GM12874 (cell line): ENCODE measurements at regions not wholly inside any gene's neighbourhood (a gene's known extent, or its start where the extent isn't known, plus 50 kb on each side); places are given as distances from the start of the nearest gene placed in this dataset.

Source experiments
- CTCF ChIP-seq: IDR thresholded peaks from 2 replicates; pipeline ENCODE4 v1.5.1; 2011; ENCODE audit warnings: low read depth, mild to moderate bottlenecking, control low read depth, low read length, moderate library complexity; ENCODE audit not compliant: insufficient read depth

DNA sequence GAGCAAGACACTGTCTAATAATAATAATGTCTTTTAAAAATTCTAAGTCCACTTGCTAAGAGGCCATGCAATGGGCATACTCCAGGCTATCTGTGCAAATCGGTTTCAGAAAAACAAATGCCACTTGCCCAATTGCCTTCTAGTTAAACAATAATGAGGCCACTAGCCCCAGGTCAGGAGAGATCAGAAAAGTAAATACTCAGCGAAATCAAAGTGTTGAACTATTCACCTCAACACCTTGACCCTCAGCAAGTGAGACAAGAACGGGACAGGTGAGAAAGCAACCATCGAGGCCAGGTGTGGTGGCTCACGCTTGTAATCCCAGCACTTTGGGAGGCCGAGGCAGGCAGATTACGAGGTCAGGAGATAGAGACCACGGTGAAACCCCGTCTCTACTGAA is 72.3 kb upstream of the SYN3 start:
- no peak for TF ChIP-seq CTCF

GRCh38 chr22:33129621-33130020 is 71.4 kb upstream of the SYN3 start:
- TF ChIP-seq CTCF = no peak

- no peak for TF ChIP-seq CTCF
Observed at GRCh38 chr22:33126881-33127280, 68.7 kb upstream of the SYN3 start.

DNA sequence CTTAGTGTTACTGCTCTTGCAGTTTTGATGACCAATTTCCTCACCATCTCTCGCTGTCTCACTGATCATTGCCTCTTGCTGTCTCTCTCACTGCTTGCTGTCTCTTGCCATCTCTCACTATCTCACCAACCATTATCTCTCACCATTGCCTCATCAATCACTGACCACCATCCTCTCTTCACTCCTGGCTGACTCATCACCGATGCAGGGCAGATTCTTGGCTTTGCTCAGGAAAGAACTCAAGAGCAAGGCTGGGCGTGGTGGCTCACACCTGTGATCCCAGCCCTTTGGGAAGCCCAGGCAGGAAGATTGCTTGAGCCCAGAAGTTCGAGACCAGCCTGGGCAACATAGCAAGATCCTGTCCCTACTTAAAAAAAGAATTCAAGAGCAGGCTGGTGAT is 66.3 kb upstream of the SYN3 start:
- no peak for TF ChIP-seq CTCF

GRCh38 chr22:33119044-33119443 is 60.9 kb upstream of the SYN3 start:
- no peak for TF ChIP-seq CTCF

DNA sequence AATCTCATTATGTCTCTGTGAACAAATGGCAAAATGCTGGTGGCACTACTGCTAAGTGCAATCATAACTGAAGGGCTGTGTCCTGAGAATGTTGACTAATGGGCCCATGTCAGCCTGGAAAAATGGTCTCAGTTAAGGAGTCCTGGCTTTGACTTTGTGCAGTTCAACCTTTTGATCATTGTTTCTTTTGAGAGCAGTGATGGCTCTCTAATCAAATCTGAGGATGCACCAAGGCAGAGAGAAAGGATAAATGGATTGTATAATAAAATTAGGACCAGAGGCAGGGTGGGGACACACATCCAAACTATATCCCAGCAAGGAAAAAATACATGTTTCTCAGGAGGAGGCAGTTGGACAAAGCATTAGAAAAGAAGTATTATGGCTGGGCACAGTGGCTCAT is 59.6 kb upstream of the SYN3 start:
- no peak for TF ChIP-seq CTCF

DNA sequence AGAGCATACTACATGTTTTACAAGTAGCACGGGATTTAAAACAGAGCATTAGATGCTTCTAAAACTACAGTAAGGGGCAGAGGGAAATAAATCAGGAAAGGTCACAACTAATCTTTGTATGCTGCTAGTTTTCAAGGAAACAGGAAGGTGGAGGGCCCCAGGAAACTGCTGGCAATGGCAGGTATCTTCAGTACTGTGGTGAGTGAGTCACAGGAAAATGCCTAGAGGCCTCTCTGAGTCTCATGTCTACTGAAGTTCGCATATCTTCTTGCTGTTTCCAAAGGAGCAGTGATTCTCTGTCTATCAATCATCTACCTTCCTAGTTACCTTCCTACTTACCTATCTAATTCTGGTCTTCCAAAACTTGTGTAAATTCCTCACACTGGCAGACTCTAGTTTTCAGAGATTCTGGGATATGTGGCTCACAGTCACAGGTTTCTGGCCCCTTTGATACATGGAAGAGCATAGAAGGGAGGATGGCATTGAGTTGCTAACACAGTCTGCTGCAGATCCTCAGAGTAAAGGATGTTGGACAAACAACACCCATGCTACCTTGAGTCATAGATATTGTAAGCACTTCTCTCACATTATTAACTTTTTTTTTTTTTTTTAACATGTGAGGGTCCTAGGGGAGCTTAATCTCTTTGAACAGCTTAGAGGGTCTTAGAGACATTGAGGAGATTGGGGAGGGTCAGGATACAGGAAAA is 58.8 kb upstream of the SYN3 start:
- TF ChIP-seq CTCF = no peak
